Hepatocyte (in vitro differentiated cells): ENCODE measurements at regions not wholly inside any gene's neighbourhood (a gene's known extent, or its start where the extent isn't known, plus 50 kb on each side); places are given as distances from the start of the nearest gene placed in this dataset.

Experiments
- CTCF ChIP-seq: fragments of 200-600 bp; sonication (generic); IDR thresholded peaks from 2 replicates; pipeline ENCODE4 v1.5.1; 2016; ENCODE audit warnings: antibody characterized with exemption, mild to moderate bottlenecking; ENCODE audit not compliant: poor library complexity
- EZH2phosphoT487 ChIP-seq: fragments of 200-600 bp; sonication (generic); IDR thresholded peaks from one replicate; pipeline ENCODE4 v1.6.1; 2018; ENCODE audit warnings: antibody characterized with exemption, mild to moderate bottlenecking, low read depth, moderate library complexity; ENCODE audit not compliant: unreplicated experiment, severe bottlenecking

GRCh38 chr3:55362210-55362960 lies 124.7 kb downstream of the WNT5A start:
- TF ChIP-seq EZH2phosphoT487 = no peak
- no peak for TF ChIP-seq CTCF
